Globus pallidus (tissue), 1 donor: ENCODE measurements at regions not wholly inside any gene's neighbourhood (a gene's known extent, or its start where the extent isn't known, plus 50 kb on each side); places are given as distances from the start of the nearest gene placed in this dataset.
"Not testable (repeated sequence)": the region's sequence is repeated elsewhere in the genome, so short reads cannot be mapped to it uniquely, and the experiment has no call there.

Experiments used
- DNase-seq: peaks from one replicate; pipeline ENCODE4 v3.0.0-alpha.2; 2015; ENCODE audit warnings: low spot score

- DNase-seq: no peak
Observed at GRCh38 chr5:155773680-155774079, 553.3 kb upstream of the SGCD start.

GRCh38 chr5:155780260-155780659 lies 546.7 kb upstream of the SGCD start:
- no peak for DNase-seq

- no peak for DNase-seq
Observed at GRCh38 chr5:155783246-155783645, 543.7 kb upstream of the SGCD start.

- no peak for DNase-seq
Observed at GRCh38 chr5:155783791-155784190, 543.2 kb upstream of the SGCD start.

DNA sequence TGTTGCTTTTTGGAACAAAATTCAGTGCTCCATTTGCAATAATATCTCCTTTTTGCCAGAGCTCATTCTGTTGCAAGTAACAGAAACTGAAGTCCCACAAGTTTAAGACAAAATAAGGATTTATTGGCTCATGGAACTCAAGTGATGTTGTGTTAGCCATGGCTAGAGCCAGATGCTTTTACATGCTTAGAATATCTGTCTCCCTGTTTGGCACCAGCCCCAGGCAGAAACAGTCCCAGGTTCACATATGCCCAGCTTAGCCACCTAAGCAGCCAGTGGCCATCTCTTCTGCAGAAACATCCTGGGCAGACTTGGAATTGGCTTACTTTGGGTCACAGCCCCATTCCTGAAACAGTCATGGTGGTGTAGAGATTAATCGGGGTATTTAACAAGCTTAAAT lies 540.9 kb upstream of the SGCD start:
- DNase-seq: no peak

DNA sequence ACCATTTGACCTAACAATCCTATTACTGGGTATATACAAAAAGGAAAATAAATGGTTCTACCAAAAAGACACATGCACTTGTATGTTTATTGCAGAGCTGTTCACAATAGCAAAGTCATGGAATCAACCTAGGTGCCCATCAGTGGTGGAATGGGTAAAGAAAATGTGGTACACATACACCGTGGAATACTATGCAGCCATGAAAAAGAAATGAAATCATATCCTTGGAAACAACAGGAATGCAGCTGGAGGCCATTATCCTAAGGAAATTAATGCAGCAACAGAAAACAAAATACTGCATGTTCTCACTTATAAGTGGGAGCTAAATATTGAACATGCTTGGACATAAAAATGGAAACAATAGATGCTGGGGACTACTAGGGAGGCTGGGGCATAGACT lies 534.1 kb upstream of the SGCD start:
- DNase-seq: no peak

- DNase-seq: no peak
Observed at GRCh38 chr5:155794795-155795194, 532.2 kb upstream of the SGCD start.

DNA sequence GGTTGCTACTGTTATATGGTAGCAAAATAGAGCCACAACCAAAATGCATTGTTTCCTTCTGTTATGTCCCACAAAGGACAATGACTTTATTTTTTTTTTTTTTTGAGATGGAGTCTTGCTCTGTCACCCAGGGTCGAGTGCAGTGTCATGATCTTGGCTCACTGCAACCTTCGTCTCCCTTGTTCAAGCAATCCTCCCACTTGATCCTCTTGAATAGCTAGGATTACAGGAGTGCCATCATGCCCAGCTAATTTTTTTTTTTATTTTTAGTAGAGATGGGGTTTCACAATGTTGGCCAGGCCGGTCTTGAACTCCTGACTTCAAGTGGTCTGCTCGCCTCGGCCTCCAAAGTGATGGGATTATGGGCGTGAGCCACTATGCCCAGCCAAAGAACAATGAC lies 527.7 kb upstream of the SGCD start:
- no peak for DNase-seq

GRCh38 chr5:155807884-155808576 lies 518.9 kb upstream of the SGCD start:
- no peak for DNase-seq

GRCh38 chr5:155815248-155815647 lies 511.7 kb upstream of the SGCD start:
- no peak for DNase-seq

DNA sequence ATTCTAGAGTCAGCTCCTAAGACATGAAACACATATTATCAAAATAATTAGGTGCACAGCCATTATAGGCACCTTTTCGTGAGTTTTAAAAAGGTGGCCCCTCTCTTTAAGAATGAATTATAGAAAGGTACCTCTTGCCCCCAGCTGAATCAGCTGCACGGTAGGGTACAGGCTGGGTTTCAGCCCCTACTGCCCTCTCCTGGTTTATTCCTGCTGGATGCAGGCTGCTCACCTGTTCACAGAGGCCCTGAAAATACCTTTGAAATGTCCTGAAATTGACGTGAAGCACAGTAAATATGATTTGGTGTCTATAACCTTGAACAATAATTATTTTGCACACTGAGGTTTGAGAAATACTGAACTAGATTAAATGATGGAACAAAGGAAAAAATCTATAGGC lies 504.8 kb upstream of the SGCD start:
- DNase-seq: no peak

- DNase-seq: no peak
Observed at GRCh38 chr5:155826611-155827507, 500.1 kb upstream of the SGCD start.

GRCh38 chr5:155827508-155827815 lies 499.5 kb upstream of the SGCD start:
- DNase-seq: not testable (repeated sequence)

DNA sequence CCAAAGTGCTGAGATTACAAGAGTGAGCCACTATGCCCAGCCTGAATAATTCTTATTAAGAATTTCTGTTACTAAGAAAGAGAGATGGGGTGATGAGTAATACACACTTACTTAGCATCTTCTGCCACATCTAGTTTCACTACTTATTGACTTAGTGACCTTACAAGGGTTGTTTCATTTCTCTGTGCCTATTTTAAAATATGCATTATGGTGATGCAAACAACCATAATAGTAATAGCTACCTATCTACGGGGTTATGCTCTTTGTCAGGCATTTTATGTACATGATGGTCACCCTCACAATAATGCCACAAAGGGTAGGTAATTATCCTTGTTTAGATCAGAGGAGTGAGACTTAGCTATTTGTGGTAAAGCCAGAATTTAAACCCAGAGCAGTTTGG lies 499.0 kb upstream of the SGCD start:
- no peak for DNase-seq

- DNase-seq: no peak
Observed at GRCh38 chr5:155831491-155831890, 495.5 kb upstream of the SGCD start.

GRCh38 chr5:155833287-155833686 lies 493.7 kb upstream of the SGCD start:
- no peak for DNase-seq

DNA sequence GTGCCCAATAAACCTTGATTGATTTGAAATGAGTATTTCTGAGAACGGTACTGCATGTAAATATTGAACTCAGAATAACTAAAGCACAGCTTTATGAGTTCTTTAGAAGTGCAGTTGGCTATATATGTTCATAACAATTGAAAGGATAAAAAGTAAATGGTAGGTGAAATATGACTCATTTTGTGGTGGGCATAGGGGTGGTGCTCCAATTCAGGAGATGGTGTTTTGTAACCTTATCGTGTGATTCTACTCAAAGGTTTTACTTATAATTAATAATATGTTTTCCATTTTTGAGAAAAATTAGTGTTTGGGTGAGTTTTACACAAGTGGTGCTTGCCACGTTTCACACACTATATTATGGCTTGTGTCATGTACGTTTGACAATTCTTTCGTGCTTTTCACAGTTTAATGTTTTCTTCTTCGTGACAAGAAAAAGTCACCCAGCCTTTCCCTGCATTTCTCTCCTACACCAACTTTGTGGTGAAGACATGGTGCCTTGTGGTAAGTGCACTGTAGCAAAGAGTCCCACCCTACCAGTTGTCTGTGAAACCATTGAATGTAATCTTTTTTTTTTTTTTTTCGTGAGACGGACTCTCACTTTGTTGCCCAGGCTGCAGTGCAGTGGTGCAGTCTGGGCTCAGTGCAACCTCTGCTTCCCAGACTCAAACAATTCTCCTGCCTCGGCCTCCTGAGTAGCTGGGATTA lies 492.5 kb upstream of the SGCD start:
- DNase-seq: no peak

- no peak for DNase-seq
Observed at GRCh38 chr5:155836089-155836803, 490.7 kb upstream of the SGCD start.

GRCh38 chr5:155838394-155838793 lies 488.6 kb upstream of the SGCD start:
- no peak for DNase-seq

DNA sequence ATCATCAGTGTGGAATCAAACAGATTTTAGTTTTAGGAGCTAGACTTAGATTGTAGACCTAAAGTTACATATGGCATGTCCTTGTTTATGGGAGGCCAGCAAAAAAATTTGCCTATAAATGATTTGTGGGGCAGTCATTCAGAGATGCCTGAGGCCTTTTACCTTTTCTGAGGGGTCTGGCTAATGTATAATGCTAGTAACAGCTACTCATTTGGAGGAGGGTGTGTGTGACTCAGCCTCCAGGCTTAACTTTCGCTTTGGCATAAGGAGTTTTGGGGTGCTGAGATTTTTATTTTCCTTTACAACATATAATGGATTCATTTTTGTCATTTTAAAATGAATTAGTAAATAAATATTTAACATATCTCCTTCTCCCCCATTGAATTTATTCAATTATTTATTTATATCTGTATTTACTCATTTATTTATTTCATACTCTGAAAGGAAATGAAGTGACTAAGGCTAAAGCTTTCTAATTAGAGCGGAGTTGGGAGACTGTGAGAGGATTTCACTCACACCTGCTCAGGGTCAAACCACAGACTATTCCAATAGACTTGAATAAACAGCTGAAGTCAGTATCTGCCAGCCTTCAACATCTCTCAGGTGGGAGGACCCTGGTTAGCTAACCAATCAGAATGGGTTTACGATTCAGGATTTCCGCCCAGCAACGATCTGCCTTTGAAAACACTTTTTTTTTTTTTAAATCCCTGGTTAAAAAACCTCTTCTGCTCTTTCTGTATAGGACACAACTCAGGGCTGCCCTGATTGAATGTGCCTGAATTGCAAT lies 487.5 kb upstream of the SGCD start:
- no peak for DNase-seq

DNA sequence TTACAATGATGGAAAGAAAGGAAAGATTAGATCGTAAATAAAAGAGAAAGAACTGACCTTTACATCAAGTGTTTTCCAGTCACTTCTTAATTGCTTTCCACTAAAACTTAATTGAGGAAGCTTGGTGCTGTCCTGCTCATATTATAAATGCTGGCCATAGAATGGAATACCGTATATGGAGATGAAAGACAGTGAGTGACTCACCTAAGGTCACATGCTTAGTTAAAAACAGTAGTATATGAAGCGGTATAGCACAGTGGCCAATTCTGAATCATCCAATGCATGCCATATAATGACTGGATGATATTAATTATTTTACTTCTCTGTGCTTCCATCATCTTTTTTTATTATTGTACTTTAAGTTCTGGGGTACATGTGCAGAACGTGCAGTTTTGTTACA lies 482.4 kb upstream of the SGCD start:
- no peak for DNase-seq

- no peak for DNase-seq
Observed at GRCh38 chr5:155850370-155850769, 476.6 kb upstream of the SGCD start.
